Peyer's patch (tissue), 4 donors: ENCODE measurements at regions not wholly inside any gene's neighbourhood (a gene's known extent, or its start where the extent isn't known, plus 50 kb on each side); places are given as distances from the start of the nearest gene placed in this dataset.

ENCODE experiments used
- DNase-seq, 3 donors: peaks; one replicate each; pipeline ENCODE4 v3.0.0-alpha.2; 2017 to 2019
- H3K27ac ChIP-seq, 4 donors: fragments of 200-600 bp; sonication (generic); one replicate each; pipeline ENCODE4 v1.5.1; 2016 to 2019
- H3K27me3 ChIP-seq, 2 donors: fragments of 200-600 bp; sonication (generic); one replicate each; pipeline ENCODE4 v1.5.1; 2019
- H3K36me3 ChIP-seq, 3 donors: fragments of 200-600 bp; sonication (generic); one replicate each; pipeline ENCODE4 v1.5.1; 2016 to 2019
- H3K4me1 ChIP-seq, 4 donors: fragments of 200-600 bp; sonication (generic); one replicate each; pipeline ENCODE4 v1.5.1; 2016 to 2019
- H3K4me3 ChIP-seq, 4 donors: fragments of 200-600 bp; sonication (generic); 1 replicate in 3 of 4; 2 replicates in 1 of 4; pipeline ENCODE4 v1.5.1; 2016 to 2019; ENCODE audit warnings: mild to moderate bottlenecking in 1 of 4
- H3K9me3 ChIP-seq, 4 donors: fragments of 200-600 bp; sonication (generic); one replicate each; pipeline ENCODE4 v1.5.1; 2016 to 2019; ENCODE audit warnings: mild to moderate bottlenecking in 1 of 4
- POLR2A ChIP-seq, 2 donors: fragments of 450-650 bp; IDR thresholded peaks; one replicate each; pipeline ENCODE4 v1.5.1; 2017; ENCODE audit warnings: antibody characterized with exemption in 2 of 2, mild to moderate bottlenecking in 2 of 2, moderate library complexity in 2 of 2
- TF ChIP-seq, protein P1 (sequence below), 6 experiments: fragments of 450-650 bp in 4 of 6; fragments of 200-600 bp in 2 of 6; sonication (generic) in 1 of 6; IDR thresholded peaks; one replicate each; pipeline ENCODE4 v1.5.1; 2017 to 2019; ENCODE audit warnings: antibody characterized with exemption in 6 of 6, mild to moderate bottlenecking in 3 of 6, moderate library complexity in 1 of 6

DNA sequence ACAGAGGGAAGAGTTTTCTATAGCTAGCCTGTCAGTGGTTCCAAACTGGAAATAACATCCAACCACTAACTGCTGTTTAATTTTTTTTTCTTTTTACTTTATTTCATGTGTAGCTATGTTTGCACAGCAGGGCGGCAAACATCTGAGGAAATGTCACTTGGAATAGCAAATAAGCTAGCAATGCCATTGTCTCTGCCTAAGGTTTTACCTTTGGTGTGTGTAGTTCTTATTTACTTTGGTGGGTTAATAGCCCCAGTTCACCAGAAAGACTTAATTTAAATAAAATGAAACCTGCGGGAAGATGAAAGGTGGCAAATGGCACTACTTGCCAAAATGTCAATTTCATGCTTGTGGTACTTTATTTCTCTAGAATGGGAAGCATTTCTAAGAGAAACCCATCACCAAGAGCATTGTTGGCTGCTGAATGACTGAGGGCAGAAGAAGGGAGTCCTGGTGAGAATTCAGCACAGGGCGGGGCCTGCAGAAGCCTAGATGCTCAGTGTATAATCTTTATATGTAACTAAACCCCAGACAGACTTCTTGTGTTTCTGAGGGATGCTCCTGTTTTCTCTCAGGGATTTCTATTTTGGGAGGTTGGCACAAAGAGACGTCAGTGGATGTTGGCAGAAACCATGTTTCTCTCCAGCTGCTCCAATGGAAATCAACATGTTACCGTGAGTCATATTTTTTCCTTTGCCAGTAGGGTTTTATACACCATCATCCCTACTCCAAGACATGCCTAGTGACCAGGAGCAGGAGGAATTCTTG lies 300.4 kb upstream of the NT5C1B start:
- no peaks in the 10 kb centered on the region for H3K27me3 ChIP-seq
- H3K4me1 ChIP-seq = no peaks in the 10 kb centered on the region
- H3K36me3 ChIP-seq = no peaks in the 10 kb centered on the region
- H3K9me3 ChIP-seq = no peaks in the 10 kb centered on the region
- no peak overlapping the region for H3K27ac ChIP-seq
- H3K4me3 ChIP-seq = no peak overlapping the region
- TF ChIP-seq, protein P1, sequence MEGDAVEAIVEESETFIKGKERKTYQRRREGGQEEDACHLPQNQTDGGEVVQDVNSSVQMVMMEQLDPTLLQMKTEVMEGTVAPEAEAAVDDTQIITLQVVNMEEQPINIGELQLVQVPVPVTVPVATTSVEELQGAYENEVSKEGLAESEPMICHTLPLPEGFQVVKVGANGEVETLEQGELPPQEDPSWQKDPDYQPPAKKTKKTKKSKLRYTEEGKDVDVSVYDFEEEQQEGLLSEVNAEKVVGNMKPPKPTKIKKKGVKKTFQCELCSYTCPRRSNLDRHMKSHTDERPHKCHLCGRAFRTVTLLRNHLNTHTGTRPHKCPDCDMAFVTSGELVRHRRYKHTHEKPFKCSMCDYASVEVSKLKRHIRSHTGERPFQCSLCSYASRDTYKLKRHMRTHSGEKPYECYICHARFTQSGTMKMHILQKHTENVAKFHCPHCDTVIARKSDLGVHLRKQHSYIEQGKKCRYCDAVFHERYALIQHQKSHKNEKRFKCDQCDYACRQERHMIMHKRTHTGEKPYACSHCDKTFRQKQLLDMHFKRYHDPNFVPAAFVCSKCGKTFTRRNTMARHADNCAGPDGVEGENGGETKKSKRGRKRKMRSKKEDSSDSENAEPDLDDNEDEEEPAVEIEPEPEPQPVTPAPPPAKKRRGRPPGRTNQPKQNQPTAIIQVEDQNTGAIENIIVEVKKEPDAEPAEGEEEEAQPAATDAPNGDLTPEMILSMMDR (IDR thresholded peaks at IDR 0.05) = no peak
- TF ChIP-seq POLR2A (IDR thresholded peaks at IDR 0.05) = no peak
- no peak for DNase-seq

DNA sequence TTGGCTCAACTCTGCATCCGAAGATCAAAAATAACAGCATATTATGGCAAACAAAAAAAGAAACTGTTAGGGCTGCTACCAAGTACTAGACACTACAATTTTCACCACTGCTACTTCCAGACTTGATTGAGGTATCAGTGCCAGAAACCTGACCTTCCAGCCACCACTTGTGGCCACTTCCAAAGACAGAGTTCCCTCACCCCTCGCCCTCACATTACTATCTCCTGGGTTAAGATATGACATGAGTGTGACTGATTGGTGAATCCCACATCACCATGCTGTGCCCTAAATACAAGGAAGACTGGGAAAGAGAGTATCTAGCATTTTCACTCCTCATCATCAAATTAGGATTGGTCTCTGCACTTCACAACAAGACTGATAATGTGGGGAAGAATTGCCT lies 296.1 kb upstream of the NT5C1B start:
- TF ChIP-seq, protein P1 (IDR thresholded peaks at IDR 0.05) = no peak
- TF ChIP-seq POLR2A (IDR thresholded peaks at IDR 0.05) = no peak
- H3K4me1 ChIP-seq = no peaks in the 10 kb centered on the region
- no peaks in the 10 kb centered on the region for H3K9me3 ChIP-seq
- DNase-seq = no peak
- H3K27ac ChIP-seq = no peak overlapping the region
- H3K36me3 ChIP-seq = no peaks in the 10 kb centered on the region
- H3K4me3 ChIP-seq = no peak overlapping the region
- H3K27me3 ChIP-seq = no peaks in the 10 kb centered on the region

DNA sequence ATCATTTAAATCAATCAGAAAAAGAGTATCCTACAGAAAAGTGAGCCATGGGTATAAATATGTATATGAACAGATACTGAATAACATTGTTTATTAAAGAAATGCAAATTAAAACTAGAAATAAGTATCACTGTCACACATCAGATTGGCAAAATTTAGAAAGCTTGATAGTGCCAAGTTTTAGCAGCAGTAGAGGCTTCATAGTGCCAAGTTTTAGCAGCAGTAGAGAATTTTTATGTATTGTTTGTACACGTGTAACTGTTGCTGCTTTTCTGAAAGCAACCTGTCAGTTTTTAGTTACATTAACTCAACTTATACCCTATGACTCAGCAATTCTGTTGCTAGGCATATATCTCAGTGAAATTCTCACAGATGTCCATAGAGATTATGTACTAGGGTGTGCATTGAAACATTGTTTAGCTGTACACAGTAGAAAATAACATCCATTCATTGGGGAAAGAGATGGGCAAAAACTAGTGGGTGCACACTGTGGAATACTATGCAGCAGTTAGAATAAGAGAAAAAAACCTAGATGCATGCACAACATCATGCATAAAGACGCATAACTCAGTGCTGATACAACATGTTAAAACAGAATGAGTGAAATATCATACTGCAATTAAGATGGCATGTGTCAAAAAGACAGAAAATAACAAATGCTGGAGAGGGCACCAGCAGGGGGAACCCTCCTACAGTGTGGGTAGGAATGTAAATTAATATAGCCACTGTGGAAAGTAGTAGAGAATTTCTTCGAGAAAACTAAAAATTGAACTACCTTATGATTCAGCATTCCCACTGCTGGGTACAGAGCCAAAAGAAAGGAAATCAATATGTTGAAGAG lies 294.5 kb upstream of the NT5C1B start:
- Histone ChIP-seq H3K9me3 (no peaks in the 10 kb centered on the region), H3K4me3 (no peak overlapping the region), H3K27me3 (no peaks in the 10 kb centered on the region), H3K27ac (no peak overlapping the region), H3K36me3 (no peaks in the 10 kb centered on the region), H3K4me1 (no peaks in the 10 kb centered on the region)
- no peak for DNase-seq
- no peak for TF ChIP-seq POLR2A (IDR thresholded peaks at IDR 0.05)
- TF ChIP-seq, protein P1 (IDR thresholded peaks at IDR 0.05) = peak in 1 of 6 experiments; percentile 6

DNA sequence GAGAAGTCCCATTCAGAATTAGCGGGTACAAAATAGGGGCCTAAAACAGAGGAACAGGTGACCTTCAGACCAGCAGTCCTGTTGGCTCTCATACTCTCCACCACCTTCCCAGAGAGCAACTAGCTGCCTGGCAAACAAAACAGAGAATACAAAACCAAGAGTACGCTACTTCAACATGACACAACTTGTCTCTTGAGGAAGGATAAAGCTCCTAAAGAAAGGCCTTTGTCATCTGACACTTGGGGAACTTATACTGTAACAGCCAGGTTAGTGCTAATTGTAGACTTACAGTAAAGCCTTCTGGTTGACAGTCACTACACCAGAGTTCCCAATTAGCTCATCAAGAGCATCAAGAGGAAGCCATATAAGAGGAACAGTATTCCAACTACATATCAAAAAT lies 282.1 kb upstream of the NT5C1B start:
- no peak overlapping the region for H3K27ac ChIP-seq
- H3K9me3 ChIP-seq = no peaks in the 10 kb centered on the region
- no peaks in the 10 kb centered on the region for H3K4me1 ChIP-seq
- TF ChIP-seq, protein P1 (IDR thresholded peaks at IDR 0.05) = no peak
- TF ChIP-seq POLR2A (IDR thresholded peaks at IDR 0.05) = no peak
- H3K36me3 ChIP-seq = no peaks in the 10 kb centered on the region
- H3K27me3 ChIP-seq = no peaks in the 10 kb centered on the region
- H3K4me3 ChIP-seq = no peak overlapping the region
- no peak for DNase-seq

DNA sequence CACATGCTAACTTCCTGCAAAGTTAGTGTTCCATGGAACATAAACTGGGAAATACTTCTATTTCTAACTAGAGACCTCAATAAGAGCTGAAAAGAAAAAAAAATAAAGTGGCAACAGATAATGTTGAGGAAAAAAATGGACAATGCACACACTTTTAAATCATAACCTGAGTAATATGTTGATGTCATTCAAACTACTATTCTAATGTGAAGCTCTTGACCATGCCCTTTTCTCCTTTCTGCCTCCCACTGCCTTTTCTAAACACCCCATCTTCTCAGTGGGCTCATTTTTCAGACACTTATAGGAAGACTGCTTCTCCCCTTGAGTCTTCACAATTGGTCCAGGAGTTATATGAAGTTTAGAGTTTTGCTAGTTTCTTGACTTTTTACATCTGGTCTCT lies 280.9 kb upstream of the NT5C1B start:
- H3K27me3 ChIP-seq = no peaks in the 10 kb centered on the region
- no peak overlapping the region for H3K4me3 ChIP-seq
- H3K36me3 ChIP-seq = no peaks in the 10 kb centered on the region
- H3K27ac ChIP-seq = no peak overlapping the region
- no peaks in the 10 kb centered on the region for H3K4me1 ChIP-seq
- DNase-seq = no peak
- TF ChIP-seq, protein P1 (IDR thresholded peaks at IDR 0.05) = no peak
- TF ChIP-seq POLR2A (IDR thresholded peaks at IDR 0.05) = no peak
- no peaks in the 10 kb centered on the region for H3K9me3 ChIP-seq
